ENCODE measurements at regions not wholly inside any gene's neighbourhood (a gene's known extent, or its start where the extent isn't known, plus 50 kb on each side); places are given as distances from the start of the nearest gene placed in this dataset.

- no peak for TF ChIP-seq CHD7 (IDR thresholded peaks at IDR 0.05; ENCODE audit: insufficient replicate concordance, low read length)
- TF ChIP-seq BACH1 (IDR thresholded peaks at IDR 0.05; ENCODE audit: low read length) = no peak
- no peak for TF ChIP-seq SP1 (IDR thresholded peaks at IDR 0.05; ENCODE audit: low read depth, low read length)
- no peak for TF ChIP-seq BCL11A (IDR thresholded peaks at IDR 0.05; ENCODE audit: low read depth in 2 of 2, low read length in 2 of 2)
- no peak for TF ChIP-seq GTF2F1 (IDR thresholded peaks at IDR 0.05; ENCODE audit: borderline replicate concordance, low read depth, low read length)
- TF ChIP-seq MAFK (IDR thresholded peaks at IDR 0.05; ENCODE audit: low read depth, low read length) = no peak
- no peak for TF ChIP-seq ATF2 (IDR thresholded peaks at IDR 0.05; ENCODE audit: low read length)
Measured at GRCh38 chr2:215811409-215812345, 201.7 kb downstream of the MREG start (continued).

Data from H1 (cell line).